Body of pancreas (tissue), 4 donors: ENCODE measurements at regions not wholly inside any gene's neighbourhood (a gene's known extent, or its start where the extent isn't known, plus 50 kb on each side); places are given as distances from the start of the nearest gene placed in this dataset.

ENCODE experiments used
- POLR2A ChIP-seq, 3 donors: fragments of 450-650 bp; IDR thresholded peaks; one replicate each; pipeline ENCODE4 v1.6.1; 2016; ENCODE audit warnings: antibody characterized with exemption in 3 of 3, mild to moderate bottlenecking in 2 of 3
- TF ChIP-seq, protein P1 (sequence below), 7 experiments: fragments of 450-650 bp in 4 of 7; fragments of 200-600 bp in 3 of 7; sonication (generic) in 3 of 7; IDR thresholded peaks; one replicate each; pipeline ENCODE4 v1.5.1; 2016 to 2019; ENCODE audit warnings: antibody characterized with exemption in 7 of 7

DNA sequence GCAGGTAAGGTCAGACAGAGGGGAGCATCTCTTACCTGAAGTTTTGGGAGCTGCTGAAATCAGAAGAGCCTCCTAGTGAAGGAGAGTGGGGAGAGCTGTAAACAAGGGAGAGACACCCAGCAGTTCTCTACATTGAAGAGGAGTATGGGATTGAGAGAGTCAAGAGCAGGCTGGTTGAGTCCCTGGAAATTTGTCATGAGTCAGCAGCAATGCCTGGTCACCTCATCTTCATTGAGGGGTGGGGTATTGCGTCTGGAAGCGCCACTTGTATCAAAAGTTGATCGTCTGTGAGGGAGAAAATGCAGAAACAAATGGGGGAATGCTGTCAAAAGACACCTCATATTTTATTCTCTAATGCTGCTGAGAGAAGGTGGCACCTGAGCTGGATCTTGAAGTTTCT is 256.6 kb upstream of the CFAP20DC start:
- TF ChIP-seq, protein P1, sequence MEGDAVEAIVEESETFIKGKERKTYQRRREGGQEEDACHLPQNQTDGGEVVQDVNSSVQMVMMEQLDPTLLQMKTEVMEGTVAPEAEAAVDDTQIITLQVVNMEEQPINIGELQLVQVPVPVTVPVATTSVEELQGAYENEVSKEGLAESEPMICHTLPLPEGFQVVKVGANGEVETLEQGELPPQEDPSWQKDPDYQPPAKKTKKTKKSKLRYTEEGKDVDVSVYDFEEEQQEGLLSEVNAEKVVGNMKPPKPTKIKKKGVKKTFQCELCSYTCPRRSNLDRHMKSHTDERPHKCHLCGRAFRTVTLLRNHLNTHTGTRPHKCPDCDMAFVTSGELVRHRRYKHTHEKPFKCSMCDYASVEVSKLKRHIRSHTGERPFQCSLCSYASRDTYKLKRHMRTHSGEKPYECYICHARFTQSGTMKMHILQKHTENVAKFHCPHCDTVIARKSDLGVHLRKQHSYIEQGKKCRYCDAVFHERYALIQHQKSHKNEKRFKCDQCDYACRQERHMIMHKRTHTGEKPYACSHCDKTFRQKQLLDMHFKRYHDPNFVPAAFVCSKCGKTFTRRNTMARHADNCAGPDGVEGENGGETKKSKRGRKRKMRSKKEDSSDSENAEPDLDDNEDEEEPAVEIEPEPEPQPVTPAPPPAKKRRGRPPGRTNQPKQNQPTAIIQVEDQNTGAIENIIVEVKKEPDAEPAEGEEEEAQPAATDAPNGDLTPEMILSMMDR (IDR thresholded peaks at IDR 0.05) = no peak
- TF ChIP-seq POLR2A (IDR thresholded peaks at IDR 0.05) = no peak
